Uterus (tissue), 2 donors: ENCODE measurements at regions not wholly inside any gene's neighbourhood (a gene's known extent, or its start where the extent isn't known, plus 50 kb on each side); places are given as distances from the start of the nearest gene placed in this dataset.

ENCODE experiments used
- POLR2A ChIP-seq, 2 donors: fragments of 450-650 bp; IDR thresholded peaks; one replicate each; pipeline ENCODE4 v1.6.1; 2016; ENCODE audit warnings: antibody characterized with exemption in 2 of 2, mild to moderate bottlenecking in 1 of 2, moderate library complexity in 1 of 2
- TF ChIP-seq, protein P1 (sequence below), 4 experiments: fragments of 200-600 bp in 2 of 4; fragments of 450-650 bp in 2 of 4; sonication (generic) in 2 of 4; IDR thresholded peaks; one replicate each; pipeline ENCODE4 v1.5.1; 2016 to 2019; ENCODE audit warnings: antibody characterized with exemption in 4 of 4, mild to moderate bottlenecking in 2 of 4, moderate library complexity in 1 of 4

DNA sequence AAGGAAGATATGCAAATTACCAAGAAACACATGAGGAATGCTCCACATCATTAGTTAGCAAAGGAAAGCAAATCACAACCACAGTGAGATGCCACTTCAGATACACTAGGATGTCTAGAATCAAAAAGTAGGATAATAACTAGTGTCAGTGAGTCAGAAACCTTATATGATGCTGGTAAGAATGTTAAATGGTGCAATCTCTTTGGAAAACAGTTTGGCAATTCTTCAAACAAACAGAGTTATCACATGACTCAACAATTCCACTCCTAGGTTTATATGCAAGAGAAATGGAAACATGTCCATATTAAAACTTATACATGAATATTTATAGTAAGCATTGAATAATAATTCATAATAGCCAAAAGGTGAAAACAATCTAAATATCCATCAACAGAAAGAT is 220.9 kb downstream of the FOXG1 start:
- TF ChIP-seq, protein P1, sequence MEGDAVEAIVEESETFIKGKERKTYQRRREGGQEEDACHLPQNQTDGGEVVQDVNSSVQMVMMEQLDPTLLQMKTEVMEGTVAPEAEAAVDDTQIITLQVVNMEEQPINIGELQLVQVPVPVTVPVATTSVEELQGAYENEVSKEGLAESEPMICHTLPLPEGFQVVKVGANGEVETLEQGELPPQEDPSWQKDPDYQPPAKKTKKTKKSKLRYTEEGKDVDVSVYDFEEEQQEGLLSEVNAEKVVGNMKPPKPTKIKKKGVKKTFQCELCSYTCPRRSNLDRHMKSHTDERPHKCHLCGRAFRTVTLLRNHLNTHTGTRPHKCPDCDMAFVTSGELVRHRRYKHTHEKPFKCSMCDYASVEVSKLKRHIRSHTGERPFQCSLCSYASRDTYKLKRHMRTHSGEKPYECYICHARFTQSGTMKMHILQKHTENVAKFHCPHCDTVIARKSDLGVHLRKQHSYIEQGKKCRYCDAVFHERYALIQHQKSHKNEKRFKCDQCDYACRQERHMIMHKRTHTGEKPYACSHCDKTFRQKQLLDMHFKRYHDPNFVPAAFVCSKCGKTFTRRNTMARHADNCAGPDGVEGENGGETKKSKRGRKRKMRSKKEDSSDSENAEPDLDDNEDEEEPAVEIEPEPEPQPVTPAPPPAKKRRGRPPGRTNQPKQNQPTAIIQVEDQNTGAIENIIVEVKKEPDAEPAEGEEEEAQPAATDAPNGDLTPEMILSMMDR (IDR thresholded peaks at IDR 0.05): no peak
- TF ChIP-seq POLR2A (IDR thresholded peaks at IDR 0.05): no peak
